Astrocyte (in vitro differentiated cells and primary cell): ENCODE measurements at regions not wholly inside any gene's neighbourhood (a gene's known extent, or its start where the extent isn't known, plus 50 kb on each side); places are given as distances from the start of the nearest gene placed in this dataset.

Experiments
- DNase-seq: peaks from one replicate; pipeline ENCODE4 v3.0.0-alpha.2; 2010; ENCODE audit warnings: low read depth
- FAIRE-seq: peaks from 2 replicates; lab custom pipeline; 2011; peaks lifted over from hg19 to GRCh38; lab: Jason Lieb, UNC
- H2AFZ ChIP-seq: 2 replicates; pipeline ENCODE4 v1.6.0; 2012; ENCODE audit warnings: low read depth, low read length, inconsistent platforms
- H3K27ac ChIP-seq: 2 replicates; pipeline ENCODE4 v1.5.1; 2011; ENCODE audit warnings: low read depth, low read length, inconsistent platforms
- H3K27me3 ChIP-seq: 2 replicates; pipeline ENCODE4 v1.6.0; 2011; ENCODE audit warnings: low read length, inconsistent platforms; ENCODE audit not compliant: insufficient read depth
- H3K36me3 ChIP-seq: 2 replicates; pipeline ENCODE4 v1.5.1; 2011; ENCODE audit warnings: low read length, inconsistent platforms; ENCODE audit not compliant: insufficient read depth
- H3K4me1 ChIP-seq: 2 replicates; pipeline ENCODE4 v1.5.1; 2011; ENCODE audit warnings: low read length, inconsistent platforms; ENCODE audit not compliant: insufficient read depth
- H3K4me2 ChIP-seq: 2 replicates; pipeline ENCODE4 v1.6.0; 2012; ENCODE audit warnings: low read length, inconsistent platforms
- H3K4me3 ChIP-seq: 2 replicates; pipeline ENCODE4 v1.5.1; 2011; ENCODE audit warnings: low read depth, mild to moderate bottlenecking, low read length, inconsistent platforms; ENCODE audit not compliant: insufficient read depth
- H3K79me2 ChIP-seq: 2 replicates; pipeline ENCODE4 v1.6.0; 2012; ENCODE audit warnings: mild to moderate bottlenecking, low read length, inconsistent platforms; ENCODE audit not compliant: insufficient read depth
- H3K9ac ChIP-seq: 2 replicates; pipeline ENCODE4 v1.6.0; 2012; ENCODE audit warnings: mild to moderate bottlenecking, low read length, inconsistent platforms
- H3K9me3 ChIP-seq: 2 replicates; pipeline ENCODE4 v1.5.1; 2012; ENCODE audit warnings: low read depth, mild to moderate bottlenecking, low read length, inconsistent platforms; ENCODE audit not compliant: insufficient read depth
- H4K20me1 ChIP-seq: 2 replicates; pipeline ENCODE4 v1.6.0; 2012; ENCODE audit warnings: low read length, inconsistent platforms; ENCODE audit not compliant: insufficient read depth
- H3K27ac Mint-ChIP-seq: one replicate; pipeline ENCODE4 v1.8.0; 2021; ENCODE audit warnings: mild to moderate bottlenecking, mixed read lengths; ENCODE audit not compliant: unreplicated experiment
- H3K27me3 Mint-ChIP-seq: one replicate; pipeline ENCODE4 v1.8.0; 2021; ENCODE audit warnings: low read depth, mixed read lengths; ENCODE audit not compliant: unreplicated experiment
- H3K36me3 Mint-ChIP-seq: one replicate; pipeline ENCODE4 v1.8.0; 2021; ENCODE audit warnings: low read depth, mixed read lengths; ENCODE audit not compliant: unreplicated experiment
- H3K4me1 Mint-ChIP-seq: one replicate; pipeline ENCODE4 v1.8.0; 2021; ENCODE audit warnings: low read depth, mixed read lengths; ENCODE audit not compliant: unreplicated experiment
- H3K4me3 Mint-ChIP-seq: one replicate; pipeline ENCODE4 v1.8.0; 2021; ENCODE audit warnings: mild to moderate bottlenecking, moderate library complexity, mixed read lengths; ENCODE audit not compliant: unreplicated experiment
- H3K9me3 Mint-ChIP-seq: one replicate; pipeline ENCODE4 v1.8.0; 2021; ENCODE audit warnings: mild to moderate bottlenecking, mixed read lengths; ENCODE audit not compliant: unreplicated experiment
- EZH2 ChIP-seq: IDR thresholded peaks from 2 replicates; pipeline ENCODE4 v1.6.1; 2012; ENCODE audit warnings: mild to moderate bottlenecking, low read length, inconsistent platforms; ENCODE audit not compliant: insufficient read depth
- TF ChIP-seq, protein P1 (sequence below): IDR thresholded peaks from 2 replicates; pipeline ENCODE4 v1.5.1; 2011; ENCODE audit warnings: low read depth, mild to moderate bottlenecking, inconsistent platforms, low read length, moderate library complexity; ENCODE audit not compliant: insufficient read depth

DNA sequence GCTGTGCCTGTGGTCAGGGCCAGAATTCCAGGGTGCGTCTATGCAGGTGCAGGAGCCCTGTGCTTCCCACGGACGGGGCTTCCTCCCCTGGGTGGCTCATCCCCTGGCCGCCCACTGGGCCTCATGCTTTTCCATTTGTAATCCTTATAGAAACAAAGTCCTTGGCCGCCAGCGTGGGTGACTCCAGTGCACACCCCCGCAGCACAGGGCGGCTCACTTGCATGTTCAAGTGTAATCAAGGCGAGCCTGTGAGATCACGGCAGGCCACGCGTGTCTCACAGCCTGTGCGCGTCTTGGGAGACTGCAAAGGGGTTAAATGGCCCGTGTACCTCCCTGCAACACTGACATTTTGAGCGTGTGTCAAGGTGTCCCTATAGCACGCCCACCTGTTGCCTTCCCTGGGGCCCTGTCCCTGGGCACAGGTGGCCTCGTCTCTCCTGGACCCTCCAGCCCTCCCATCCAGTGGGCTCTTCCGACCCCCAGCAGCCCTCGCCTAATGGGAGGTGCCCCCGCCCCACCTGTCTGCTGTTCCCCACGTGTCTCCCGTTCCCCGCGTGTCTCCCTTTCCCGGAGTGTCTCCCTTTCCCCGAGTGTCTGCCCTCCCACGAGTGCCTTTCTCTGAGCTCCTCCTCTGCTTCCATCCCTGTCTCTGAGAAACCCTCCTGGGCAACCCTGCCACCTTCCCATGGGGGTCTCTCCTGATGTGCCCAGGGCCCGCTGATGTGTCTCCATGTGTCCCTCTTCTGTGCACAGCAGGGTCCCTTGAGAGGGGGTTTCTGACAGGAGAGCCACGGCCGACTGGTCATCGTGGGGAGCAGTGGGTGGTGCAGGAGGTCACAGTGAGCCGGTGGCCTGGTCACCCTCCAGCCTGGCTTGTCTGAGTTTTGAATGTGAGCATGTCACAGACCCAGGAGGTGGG is 1215.3 kb downstream of the BRD1 start:
- FAIRE-seq: no peak
- peaks cover 2% of the 10 kb centered on the region for H3K9me3 ChIP-seq
- peaks cover 2% of the 10 kb centered on the region for H3K9me3 Mint-ChIP-seq

DNA sequence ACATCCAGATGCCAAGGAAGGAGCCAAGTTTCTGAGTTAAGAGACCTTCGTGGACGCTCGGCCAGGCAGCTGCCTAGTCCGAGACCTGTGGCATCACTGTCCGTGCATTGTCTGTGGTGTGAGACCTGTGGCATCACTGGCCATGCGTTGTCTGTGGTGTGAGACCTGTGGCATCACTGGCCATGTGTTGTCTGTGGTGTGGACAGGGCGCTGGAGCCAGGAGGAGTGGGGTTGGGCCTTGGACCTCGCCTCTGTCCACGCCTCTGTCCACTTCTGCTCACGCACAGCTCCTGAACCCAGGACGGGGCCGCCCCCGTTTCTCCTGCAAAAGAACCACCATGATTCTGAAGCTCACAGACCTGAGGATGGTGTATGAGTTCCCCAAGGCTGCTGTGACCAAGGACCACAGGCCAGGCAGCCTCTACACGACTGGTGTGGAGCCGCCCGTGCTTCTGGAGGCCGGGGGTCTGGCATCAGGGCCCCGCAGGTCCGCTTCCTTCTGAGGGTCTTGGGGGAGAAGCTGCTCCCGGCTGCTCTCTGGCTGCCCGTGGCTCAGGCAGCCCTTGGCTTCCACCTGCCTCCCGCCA is 1218.3 kb downstream of the BRD1 start:
- H3K79me2 ChIP-seq: no peaks in the 10 kb centered on the region
- H3K27ac ChIP-seq: no peak overlapping the region
- no peak for FAIRE-seq
- H2AFZ ChIP-seq: no peak overlapping the region
- no peak overlapping the region for H3K27ac Mint-ChIP-seq
- no peak for TF ChIP-seq EZH2
- TF ChIP-seq, protein P1, sequence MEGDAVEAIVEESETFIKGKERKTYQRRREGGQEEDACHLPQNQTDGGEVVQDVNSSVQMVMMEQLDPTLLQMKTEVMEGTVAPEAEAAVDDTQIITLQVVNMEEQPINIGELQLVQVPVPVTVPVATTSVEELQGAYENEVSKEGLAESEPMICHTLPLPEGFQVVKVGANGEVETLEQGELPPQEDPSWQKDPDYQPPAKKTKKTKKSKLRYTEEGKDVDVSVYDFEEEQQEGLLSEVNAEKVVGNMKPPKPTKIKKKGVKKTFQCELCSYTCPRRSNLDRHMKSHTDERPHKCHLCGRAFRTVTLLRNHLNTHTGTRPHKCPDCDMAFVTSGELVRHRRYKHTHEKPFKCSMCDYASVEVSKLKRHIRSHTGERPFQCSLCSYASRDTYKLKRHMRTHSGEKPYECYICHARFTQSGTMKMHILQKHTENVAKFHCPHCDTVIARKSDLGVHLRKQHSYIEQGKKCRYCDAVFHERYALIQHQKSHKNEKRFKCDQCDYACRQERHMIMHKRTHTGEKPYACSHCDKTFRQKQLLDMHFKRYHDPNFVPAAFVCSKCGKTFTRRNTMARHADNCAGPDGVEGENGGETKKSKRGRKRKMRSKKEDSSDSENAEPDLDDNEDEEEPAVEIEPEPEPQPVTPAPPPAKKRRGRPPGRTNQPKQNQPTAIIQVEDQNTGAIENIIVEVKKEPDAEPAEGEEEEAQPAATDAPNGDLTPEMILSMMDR: no peak
- H3K27me3 ChIP-seq: no peaks in the 10 kb centered on the region
- H3K36me3 Mint-ChIP-seq: no peaks in the 10 kb centered on the region
- no peak for DNase-seq
- peaks cover 8% of the 10 kb centered on the region for H3K9me3 ChIP-seq
- H3K4me1 Mint-ChIP-seq: peaks cover 11% of the 10 kb centered on the region
- H3K9me3 Mint-ChIP-seq: peaks cover 5% of the 10 kb centered on the region
- no peak overlapping the region for H3K4me3 ChIP-seq
- H4K20me1 ChIP-seq: no peaks in the 10 kb centered on the region
- H3K36me3 ChIP-seq: no peaks in the 10 kb centered on the region
- H3K4me3 Mint-ChIP-seq: no peak overlapping the region
- no peak overlapping the region for H3K9ac ChIP-seq
- peaks cover 19% of the 10 kb centered on the region for H3K27me3 Mint-ChIP-seq
- H3K4me1 ChIP-seq: no peaks in the 10 kb centered on the region
- no peak overlapping the region for H3K4me2 ChIP-seq

More for the DNA sequence above, 1215.3 kb downstream of the BRD1 start:
- Mint-ChIP-seq H3K36me3 (no peaks in the 10 kb centered on the region), H3K4me1 (peaks cover 5% of the 10 kb centered on the region), H3K4me3 (no peak overlapping the region), H3K27me3 (peaks cover 27% of the 10 kb centered on the region), H3K27ac (no peak overlapping the region)
- no peak for DNase-seq
- Histone ChIP-seq H4K20me1 (no peaks in the 10 kb centered on the region), H3K27ac (no peak overlapping the region), H3K27me3 (no peaks in the 10 kb centered on the region), H2AFZ (no peak overlapping the region), H3K9ac (no peak overlapping the region), H3K79me2 (no peaks in the 10 kb centered on the region), H3K4me3 (no peak overlapping the region), H3K36me3 (no peaks in the 10 kb centered on the region), H3K4me1 (no peaks in the 10 kb centered on the region), H3K4me2 (no peak overlapping the region)
- TF ChIP-seq, protein P1: no peak
- TF ChIP-seq EZH2: no peak
